OCI-M2 (cell line): ENCODE measurements at regions not wholly inside any gene's neighbourhood (a gene's known extent, or its start where the extent isn't known, plus 50 kb on each side); places are given as distances from the start of the nearest gene placed in this dataset.
"Not testable (repeated sequence)": the region's sequence is repeated elsewhere in the genome, so short reads cannot be mapped to it uniquely, and the experiment has no call there.

ENCODE experiments used
- DNase-seq: peaks from one replicate; lab custom pipeline; 2025; ENCODE audit not compliant: unreplicated experiment; lab: John Stamatoyannopoulos, UW

DNA sequence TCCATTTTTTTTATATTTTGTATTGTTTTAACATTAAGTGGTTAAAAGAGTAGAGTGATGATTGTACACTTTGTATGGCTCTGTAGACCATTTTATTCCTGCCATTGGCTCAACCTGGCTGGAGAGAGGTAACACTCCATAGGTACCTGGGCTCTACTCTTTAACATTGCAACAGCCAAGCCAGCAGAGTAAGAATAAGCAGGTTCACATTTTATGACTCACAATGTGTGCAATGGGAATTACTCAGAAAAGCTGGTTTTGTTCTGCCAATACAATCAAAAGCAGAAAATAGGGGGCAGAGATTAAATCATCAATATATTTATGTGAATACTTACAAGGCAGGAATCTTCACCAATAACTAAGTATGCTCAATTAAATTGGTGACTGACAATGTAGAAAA is 1324.0 kb downstream of the AMY1C start:
- no peak for DNase-seq

DNA sequence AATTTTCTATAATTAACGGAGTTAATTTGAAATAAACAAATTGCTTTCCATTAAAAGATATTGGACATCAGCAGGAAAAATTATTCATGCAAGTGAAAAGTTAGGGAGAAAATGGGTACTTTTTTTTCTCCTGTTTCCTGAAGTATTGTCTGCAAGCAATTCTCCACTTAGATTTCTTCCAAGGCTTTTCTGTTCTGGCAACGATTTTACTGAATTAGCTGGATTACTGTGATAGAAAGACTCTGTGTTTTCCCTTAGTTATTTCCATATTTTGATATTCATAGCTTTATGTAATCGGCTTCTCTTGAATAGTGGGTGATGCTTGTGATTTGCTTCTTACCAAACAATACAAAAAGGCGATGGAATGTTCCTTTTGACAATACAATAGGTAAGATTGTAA is 1333.9 kb downstream of the AMY1C start:
- no peak for DNase-seq

DNA sequence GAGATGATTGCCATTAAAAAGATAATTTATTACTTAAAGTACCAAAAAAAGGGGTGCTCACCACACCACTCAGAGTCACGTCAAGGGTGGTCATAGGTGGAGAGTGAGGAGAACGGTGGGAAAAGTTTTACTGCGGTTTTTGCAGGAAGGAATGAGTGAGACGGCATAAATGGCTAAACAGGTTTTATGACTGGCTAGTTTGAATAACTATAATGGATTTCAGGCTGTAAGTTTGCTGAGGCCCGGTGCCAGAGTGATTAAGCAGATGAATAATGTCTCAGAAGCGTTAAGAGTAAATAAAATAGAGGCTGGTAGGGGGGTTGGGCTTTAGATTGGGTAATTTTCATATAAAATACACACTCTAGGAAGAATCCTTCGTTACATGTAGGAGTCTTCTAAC is 1337.8 kb downstream of the AMY1C start:
- DNase-seq: no peak

DNA sequence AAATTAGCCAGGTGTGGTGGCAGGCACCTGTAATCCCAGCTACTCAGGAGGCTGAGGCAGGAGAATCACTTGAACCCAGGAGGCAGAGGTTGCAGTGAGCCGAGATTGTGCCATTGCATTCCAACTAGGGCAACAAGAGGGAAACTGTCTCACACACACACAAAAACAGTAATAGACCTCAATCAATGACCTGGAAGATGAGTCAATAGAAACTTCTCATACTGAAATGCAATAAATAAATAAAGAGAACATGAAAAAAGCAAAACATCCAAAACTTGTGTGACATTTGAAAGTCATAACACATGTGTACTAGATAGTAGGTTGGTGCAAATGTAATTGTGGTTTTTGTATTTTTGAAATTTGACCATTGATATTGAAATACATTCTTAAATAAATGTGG is 1338.5 kb downstream of the AMY1C start:
- DNase-seq: no peak

DNA sequence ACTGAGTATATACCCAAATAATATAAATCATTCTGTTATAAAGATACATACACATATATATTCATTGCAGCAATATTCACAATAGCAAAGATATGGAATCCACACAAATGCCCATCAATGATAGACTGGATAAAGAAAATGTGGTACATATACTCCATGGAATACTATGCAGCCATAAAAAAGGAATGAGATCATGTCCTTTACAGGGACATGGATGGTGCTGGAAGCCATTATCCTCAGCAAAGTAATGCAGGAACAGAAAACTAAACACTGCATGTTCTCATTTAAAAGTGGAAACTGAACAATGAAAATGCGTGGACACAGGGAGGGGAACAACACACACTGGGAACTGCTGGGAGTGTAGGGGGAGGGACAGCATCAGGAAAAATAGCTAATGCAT is 1344.2 kb downstream of the AMY1C start:
- DNase-seq: not testable (repeated sequence)

DNA sequence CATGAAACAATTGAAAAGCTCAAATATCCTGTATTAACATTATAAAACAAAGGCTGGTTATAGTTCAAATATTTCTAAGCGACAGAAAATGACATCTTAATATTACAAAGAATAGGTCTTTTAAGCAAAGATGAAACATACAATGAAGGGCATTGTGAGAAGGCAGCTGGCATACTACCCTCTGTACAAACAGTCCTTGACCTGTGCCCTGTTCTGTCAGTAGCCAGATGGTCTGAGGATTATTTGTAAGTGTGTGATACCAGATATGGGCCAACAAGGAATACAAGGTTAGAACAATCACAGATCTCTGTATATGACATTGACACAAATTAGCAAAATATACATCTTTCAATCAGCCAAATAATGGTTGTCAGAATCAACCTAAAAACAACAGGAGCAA is 1350.4 kb downstream of the AMY1C start:
- DNase-seq: no peak

DNA sequence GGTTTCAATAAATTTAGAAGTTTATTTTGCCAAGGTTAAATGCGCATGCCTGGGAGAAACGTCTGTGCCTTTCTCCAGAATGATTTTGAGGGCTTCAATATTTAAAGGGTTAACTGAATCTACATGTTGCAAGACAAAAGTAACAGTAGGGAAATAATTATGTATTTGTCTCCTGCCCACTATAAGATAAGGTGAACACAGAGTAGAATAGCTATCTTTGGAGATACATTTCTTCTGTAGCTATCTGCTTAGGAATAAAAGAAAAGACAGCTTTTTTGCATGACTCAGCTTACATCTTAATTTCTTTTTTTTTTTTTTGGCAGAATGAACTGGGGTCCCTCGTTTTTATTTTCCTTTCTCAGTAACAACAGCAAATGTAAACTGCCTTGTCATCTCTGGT is 1351.6 kb downstream of the AMY1C start:
- no peak for DNase-seq

DNA sequence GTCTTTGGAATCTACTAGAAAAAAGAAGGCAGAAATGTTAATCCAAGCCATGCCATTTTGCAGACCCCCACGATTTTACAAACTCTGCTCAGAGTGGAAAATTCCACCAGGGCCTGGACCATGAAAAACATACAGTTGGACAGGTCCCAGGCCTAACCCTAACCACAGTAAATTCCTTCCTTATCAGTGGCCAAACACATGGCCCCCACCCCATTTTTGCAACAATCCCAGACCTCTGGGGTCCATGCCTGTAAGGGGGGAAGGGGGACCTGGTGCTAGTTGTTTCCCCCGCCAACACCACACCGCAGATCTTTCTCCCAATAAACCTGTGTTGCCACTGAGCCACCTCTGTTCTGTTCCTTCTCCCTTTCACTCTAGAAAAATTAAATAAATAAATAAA is 1352.7 kb downstream of the AMY1C start:
- DNase-seq: no peak

DNA sequence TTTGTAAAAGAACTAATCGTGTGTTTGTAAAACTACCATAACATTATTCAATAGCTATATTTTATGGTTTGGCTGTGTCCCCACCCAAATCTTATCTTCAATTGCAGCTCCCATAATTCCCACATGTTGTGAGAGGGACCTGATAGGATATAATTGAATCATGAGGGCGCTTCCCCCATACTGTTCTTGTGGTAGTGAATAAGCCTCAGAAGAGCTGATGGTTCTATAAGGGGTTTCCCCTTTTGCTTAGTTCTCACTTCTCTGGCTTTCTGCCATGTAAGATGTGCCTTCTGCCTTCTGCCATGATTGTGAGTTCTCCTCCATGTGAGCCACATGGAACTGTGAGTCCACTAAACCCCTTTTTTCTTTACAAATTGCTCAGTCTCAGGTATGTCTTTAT is 1372.3 kb downstream of the AMY1C start:
- DNase-seq: no peak

DNA sequence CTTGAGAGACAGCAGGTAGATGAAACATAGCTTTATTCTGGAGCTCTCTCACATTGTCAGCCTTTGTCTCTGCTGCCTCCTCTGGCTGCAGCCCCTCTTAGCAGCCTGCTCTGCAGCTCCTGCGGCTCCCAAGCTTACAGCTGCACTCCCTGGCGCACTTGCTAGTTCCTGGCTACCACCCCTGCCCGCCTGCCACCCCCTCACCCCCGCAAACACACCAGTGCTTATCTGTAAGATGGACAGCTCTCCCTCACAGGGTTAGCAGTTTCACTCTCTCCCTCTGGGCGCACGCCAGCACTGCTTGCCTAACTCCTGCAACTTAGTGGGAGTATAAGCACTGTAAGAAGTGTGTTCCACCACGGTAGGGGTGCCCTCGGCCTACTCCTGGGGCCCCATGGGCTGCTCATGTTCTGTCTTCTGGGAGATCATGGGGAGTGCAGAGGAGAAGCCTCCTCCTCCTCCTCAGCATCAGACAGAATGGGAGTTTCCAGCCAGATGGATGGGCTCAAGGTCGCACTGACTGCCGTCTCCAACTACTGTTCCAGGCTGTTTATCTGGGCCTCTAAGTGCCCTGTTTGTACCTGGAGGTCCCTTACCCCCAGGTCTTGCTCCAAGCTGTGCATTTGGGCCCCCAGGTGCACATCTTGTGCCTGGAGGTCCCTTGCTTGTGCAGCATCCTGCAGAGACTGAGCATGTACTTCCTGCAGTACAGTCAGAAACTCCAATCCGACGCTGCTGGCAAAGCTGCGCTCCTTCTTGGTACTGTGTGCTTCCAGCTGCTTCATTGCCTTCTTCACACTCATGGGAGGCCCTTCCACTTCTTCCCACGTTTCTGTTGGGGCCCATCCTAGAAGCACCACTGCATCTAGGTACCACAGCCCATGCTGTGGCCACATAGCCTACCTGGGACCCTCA is 1388.1 kb downstream of the AMY1C start:
- DNase-seq: peak; percentile 13

DNA sequence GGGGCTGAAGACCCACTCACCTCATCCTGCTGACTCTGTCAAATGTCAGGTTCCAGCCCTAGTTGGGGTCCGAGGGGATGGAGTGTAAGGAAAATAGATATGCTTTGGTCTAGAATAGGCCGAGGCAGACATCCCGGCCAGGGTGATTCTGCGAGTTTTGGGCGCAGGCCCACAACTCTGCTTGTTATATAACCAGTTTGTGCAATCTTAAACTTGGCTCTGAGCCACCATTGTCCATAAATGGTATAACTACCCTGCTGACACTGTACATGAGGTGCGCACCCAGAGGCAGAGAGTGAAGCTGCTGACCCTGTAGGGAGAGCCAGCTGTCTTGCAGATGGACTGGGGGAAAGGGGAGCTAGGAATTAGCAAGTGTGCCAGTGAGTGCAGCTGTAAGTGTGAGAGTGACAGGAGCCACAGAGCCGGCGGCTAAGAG is 1388.8 kb downstream of the AMY1C start:
- no peak for DNase-seq

DNA sequence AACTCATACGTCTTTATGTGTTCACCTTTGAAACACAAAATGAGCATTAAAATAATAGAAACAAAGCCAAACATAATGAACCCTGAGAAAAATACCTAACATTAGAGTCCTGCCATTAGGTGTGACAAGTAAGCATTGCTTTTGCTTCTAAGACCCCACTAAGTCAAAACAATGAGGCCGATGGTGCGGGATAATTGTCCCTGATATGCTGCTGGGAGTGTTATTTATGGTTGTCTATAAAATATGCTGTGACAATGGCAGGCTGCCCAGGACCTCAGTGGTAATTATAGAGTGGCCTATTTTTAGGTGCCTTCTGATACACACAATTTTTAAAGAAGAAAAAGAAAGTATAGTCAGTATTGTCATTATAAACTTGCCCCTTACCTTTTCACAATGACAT is 1423.1 kb downstream of the AMY1C start:
- DNase-seq: no peak

DNA sequence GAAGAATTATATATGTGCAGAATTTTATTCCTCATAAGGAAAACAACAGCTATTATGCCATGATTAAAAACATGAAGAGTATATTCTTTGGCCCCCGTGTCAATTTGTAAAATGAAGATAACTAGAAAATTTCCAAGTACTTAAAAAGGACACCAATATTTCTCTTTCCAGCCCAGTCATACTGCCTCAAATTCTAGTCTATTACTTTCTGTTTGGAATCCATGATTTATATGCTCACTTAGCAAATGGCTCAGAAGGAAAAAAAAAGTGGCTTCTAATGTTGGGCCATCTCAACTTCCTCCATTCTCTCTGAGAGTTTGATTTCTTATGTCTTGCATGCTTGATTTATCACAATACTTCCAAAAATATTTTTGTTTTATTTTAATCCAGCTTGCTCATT is 1431.1 kb downstream of the AMY1C start:
- DNase-seq: no peak

DNA sequence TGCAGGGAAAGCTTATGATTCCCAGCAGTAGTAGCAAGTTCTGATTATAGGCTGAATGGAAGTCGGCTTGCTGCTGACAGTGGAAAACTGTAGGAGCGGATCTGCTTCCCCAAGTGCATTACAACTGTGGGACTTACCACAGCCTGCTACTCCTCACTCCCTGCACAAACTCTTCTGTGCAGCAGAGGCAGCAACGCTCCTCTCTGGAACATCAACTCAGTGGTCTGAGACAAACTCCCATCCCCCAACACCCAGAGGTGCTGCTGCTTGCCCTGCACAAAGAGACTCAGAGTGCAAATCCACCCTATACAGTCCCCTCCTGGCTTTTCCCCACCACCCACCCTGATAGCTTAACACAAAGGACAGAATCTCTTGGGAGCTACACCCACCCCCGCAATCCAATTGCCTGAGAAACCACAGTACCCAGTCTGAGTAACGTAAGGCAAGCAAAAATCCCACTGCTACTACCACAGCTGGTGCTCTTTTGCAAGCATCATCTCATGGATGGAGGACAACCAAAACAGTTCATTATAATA is 1455.2 kb downstream of the AMY1C start:
- DNase-seq: no peak

DNA sequence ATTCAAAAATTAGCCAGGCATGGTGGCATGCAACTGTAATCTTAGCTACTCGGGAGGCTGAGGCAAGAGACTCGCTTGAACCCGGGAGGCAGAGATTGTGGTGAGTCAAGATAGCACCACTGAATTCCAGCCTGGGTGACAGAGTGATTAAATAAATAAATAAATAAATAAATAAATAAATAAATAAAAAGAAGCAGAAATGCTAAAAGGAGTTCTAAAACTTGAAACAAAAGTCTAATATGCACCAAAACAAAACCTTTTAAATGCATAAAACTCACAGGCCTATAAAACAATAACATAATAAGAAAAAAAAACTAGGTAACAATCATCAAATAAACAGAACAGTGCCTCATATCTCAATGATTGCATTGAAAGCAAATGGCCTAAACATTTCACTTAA is 1458.9 kb downstream of the AMY1C start:
- DNase-seq: no peak

DNA sequence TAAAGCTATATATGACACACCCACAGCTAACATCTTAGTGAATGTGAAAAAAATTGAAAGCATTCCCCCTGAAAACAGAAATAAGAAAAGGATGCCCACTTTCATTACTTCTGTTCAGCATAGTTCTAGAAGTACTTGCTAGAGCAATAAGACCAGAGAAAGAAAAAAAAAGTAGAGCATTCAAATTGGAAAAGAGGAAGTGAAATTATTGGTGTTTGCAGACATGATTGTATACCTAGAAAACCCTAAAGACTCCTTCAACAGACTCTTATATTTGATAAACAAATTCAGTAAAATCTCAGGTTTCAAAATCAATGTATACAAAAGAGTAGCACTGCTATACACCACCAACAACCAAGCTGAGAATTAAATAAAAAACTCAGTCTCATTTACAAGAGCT is 1461.0 kb downstream of the AMY1C start:
- no peak for DNase-seq

DNA sequence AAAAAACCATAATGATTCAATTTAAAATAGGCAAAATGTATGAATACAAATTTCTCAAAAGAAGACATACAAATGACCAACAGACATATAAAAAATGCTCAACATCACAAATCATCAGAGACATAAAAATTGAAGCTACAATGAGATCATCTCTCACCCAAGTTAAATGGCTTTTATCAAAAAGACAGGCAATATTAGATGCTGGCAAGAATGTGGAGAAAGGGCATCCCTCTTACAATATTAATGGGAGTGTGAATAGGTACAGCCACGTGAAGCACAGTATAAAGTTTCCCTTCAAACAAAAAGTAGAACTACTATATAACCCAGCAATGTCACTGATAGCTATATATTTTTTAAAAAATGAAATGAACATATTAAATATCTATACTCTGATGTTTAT is 1481.7 kb downstream of the AMY1C start:
- no peak for DNase-seq

DNA sequence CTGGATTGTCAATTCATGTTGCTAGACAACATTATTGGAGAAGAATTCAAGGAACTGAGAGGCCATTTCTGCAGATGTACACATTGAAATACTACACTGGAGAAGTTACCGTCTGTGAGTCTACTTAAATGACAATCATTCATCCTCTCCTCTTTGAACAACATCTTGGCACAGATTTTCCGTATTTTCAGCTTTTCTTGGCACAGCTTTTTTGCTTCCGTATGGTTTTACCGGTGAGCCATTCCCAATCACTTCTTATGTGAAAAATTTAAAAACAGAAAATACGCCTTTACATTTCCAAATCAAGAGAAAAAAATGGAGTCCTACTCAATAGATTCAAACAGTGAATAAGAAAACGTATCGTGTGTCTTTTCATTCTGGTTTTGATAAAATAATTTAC is 1493.7 kb downstream of the AMY1C start:
- no peak for DNase-seq

DNA sequence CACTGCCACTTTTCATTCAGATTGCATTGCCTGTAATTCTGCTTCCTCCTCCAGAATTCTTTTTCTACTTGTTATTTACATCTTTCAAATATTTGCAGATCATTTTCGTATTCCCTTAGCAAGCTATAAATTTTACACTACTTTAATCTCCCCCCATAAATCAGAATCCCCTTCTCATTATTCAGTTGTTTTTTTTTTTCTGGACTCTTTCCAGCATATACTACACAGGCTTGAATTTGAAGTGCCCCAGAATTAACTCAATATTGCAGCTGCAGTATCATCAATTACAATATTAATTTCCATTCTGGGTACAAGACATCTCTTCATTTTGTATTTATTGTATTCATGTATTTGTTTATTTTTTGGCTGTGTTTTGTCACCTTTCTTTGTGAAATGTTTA is 1494.3 kb downstream of the AMY1C start:
- DNase-seq: no peak

DNA sequence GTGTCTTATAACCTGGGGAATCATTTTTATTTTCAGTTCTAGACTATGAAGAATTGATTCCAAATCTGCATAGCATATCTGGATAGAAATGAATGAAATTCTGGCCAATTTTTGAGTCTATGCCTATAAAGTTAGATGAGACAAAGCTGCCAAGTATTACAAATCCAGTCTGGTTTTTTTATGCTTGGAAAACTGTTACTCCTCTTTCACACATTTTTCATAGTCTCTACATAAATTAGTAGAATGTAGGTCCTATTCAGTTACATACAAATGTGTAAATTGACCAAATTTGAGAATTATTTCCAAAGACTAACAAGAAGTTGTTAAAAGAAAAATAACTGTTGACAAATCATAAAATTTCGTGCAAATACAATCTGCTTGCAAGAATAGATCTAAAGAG is 1505.2 kb downstream of the AMY1C start:
- no peak for DNase-seq

DNA sequence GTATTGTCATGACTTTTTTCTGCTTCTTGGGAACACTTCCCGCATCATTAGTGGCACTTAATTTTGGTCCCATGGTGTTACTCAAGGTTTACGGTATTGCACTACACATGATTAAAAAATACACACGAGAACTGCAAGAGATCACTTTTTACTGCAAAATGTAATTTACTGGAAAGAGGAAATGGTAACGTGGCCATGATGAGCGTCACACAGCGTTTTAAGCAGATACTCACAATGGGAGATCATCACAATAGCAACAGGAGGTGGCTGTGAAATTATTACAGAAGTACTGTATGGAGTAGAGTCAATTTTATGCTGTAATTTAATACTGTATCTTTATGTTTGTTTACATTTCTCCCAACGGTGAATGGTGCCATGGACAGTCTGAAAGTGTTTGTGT is 1510.3 kb downstream of the AMY1C start:
- no peak for DNase-seq

DNA sequence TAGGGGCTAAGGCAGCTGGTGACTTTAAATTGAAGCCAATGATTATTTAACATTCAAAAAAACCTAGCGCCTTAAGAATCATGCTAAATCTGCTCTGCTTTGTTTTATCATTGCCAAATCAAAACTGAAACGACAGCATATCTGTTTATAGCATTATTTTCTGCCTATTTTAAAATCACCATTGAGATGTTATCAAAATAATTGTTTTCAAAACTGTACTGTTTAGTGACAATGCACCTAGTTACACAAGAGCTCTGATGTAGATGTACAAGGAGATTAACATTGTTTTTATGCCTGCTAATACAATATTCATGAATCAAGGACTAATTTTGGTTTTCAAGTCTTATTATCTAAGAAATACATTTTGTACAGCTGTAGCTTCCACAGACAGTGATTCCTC is 1521.3 kb downstream of the AMY1C start:
- no peak for DNase-seq

DNA sequence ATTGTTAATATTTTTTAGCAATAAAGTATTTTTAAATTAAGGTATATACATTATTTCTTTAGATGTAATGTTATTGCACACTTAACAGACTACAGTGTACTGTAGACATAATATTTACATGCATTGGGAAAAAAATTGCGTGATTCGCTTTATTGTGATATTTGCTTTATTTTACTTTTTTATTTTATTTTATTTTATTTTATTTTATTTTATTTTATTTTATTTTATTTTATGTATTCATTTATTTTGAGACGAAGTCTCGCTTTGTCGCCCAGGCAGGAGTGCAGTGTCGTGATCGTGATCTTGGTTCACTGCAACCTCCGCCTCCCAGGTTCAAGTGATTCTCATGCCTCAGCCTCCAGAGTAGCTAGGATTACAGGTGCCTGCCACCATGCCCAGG is 1522.7 kb downstream of the AMY1C start:
- DNase-seq: not testable (repeated sequence)
